IMR-90 (cell line): ENCODE measurements at regions not wholly inside any gene's neighbourhood (a gene's known extent, or its start where the extent isn't known, plus 50 kb on each side); places are given as distances from the start of the nearest gene placed in this dataset.

ENCODE experiments used
- ATAC-seq: fragments of 200-7000 bp; cut with Tn5 transposase; 2 replicates; pipeline ENCODE4 v1.9.1; 2020; ENCODE audit warnings: low read depth, mild to moderate bottlenecking, moderate library complexity
- BruUV-seq: library from RNA; stranded (reverse); fragments of 400-500 nt; replicated peaks from 2 replicates; lab custom pipeline; 2021; lab: Mats Ljungman, UMichigan
- CTCF ChIA-PET: fragments of 300-600 bp; formaldehyde crosslinking; extraction: SDS; loops from one replicate; lab custom pipeline; 2021; ENCODE audit warnings: antibody characterized with exemption; lab: Yijun Ruan, JAX
- POLR2A ChIA-PET: fragments of 300-600 bp; sonication (Branson Sonifier 250); formaldehyde crosslinking; loops from one replicate; lab custom pipeline; 2022; ENCODE audit warnings: antibody characterized with exemption; ENCODE audit not compliant: unreplicated experiment; lab: Charles Lee
- DNase-seq: peaks from one replicate; pipeline ENCODE4 v3.0.0; 2013
- H2AFZ ChIP-seq: replicated peaks from 2 replicates; pipeline ENCODE3; 2013; ENCODE audit warnings: low read length, mild to moderate bottlenecking; ENCODE audit not compliant: poor library complexity
- H2AK5ac ChIP-seq: 2 replicates; pipeline ENCODE4 v1.6.1; 2013; ENCODE audit warnings: low read depth, low read length, inconsistent platforms
- H2AK9ac ChIP-seq: replicated peaks from 2 replicates; pipeline ENCODE3; 2013; ENCODE audit warnings: mild to moderate bottlenecking, low read depth, low read length, moderate library complexity; ENCODE audit not compliant: poor library complexity
- H2BK120ac ChIP-seq: 2 replicates; pipeline ENCODE4 v1.6.1; 2013; ENCODE audit warnings: low read depth, low read length, inconsistent platforms
- H2BK15ac ChIP-seq: 3 replicates; pipeline ENCODE4 v1.6.1; 2013; ENCODE audit warnings: low read depth, low read length, inconsistent platforms
- H2BK20ac ChIP-seq: 2 replicates; pipeline ENCODE4 v1.6.1; 2013; ENCODE audit warnings: low read depth, mild to moderate bottlenecking, inconsistent platforms, low read length, moderate library complexity
- H2BK5ac ChIP-seq: 2 replicates; pipeline ENCODE4 v1.6.1; 2013; ENCODE audit warnings: mild to moderate bottlenecking, low read depth, low read length, inconsistent platforms; ENCODE audit not compliant: poor library complexity, severe bottlenecking
- H3K14ac ChIP-seq: replicated peaks from 2 replicates; pipeline ENCODE4 v1.6.1; 2013; ENCODE audit warnings: low read depth, low read length, inconsistent platforms
- H3K18ac ChIP-seq: 2 replicates; pipeline ENCODE4 v1.6.1; 2013; ENCODE audit warnings: low read depth, low read length, control low read depth
- H3K23ac ChIP-seq: 2 replicates; pipeline ENCODE4 v1.6.1; 2013; ENCODE audit warnings: low read depth, low read length, inconsistent platforms
- H3K27ac ChIP-seq: 2 replicates; pipeline ENCODE4 v1.5.1; 2013; ENCODE audit warnings: mild to moderate bottlenecking, control low read depth, low read length; ENCODE audit not compliant: insufficient read depth
- H3K27me3 ChIP-seq: 2 replicates; pipeline ENCODE4 v1.6.1; 2013; ENCODE audit warnings: low read length; ENCODE audit not compliant: control insufficient read depth, insufficient read depth
- H3K36me3 ChIP-seq: 2 replicates; pipeline ENCODE4 v1.6.1; 2013; ENCODE audit warnings: low read length, mixed read lengths; ENCODE audit not compliant: control insufficient read depth, insufficient read depth
- H3K4ac ChIP-seq: 2 replicates; pipeline ENCODE4 v1.6.1; 2013; ENCODE audit warnings: low read depth, low read length, inconsistent platforms
- H3K4me1 ChIP-seq: 2 replicates; pipeline ENCODE4 v1.6.1; 2013; ENCODE audit warnings: low read length, mixed read lengths; ENCODE audit not compliant: control insufficient read depth, insufficient read depth
- H3K4me2 ChIP-seq: 2 replicates; pipeline ENCODE4 v1.6.1; 2013; ENCODE audit warnings: low read depth, mild to moderate bottlenecking, control low read depth, low read length, moderate library complexity
- H3K4me3 ChIP-seq: 2 replicates; pipeline ENCODE4 v1.5.1; 2013; ENCODE audit warnings: low read depth, mild to moderate bottlenecking, control low read depth, low read length, moderate library complexity; ENCODE audit not compliant: insufficient read depth
- H3K56ac ChIP-seq: 2 replicates; pipeline ENCODE4 v1.6.1; 2013; ENCODE audit warnings: low read length, inconsistent platforms; ENCODE audit not compliant: insufficient read depth; ENCODE audit errors: extremely low read depth
- H3K79me1 ChIP-seq, 2 experiments: 2 replicates each; pipeline ENCODE4 v1.6.1; 2013; ENCODE audit warnings: low read length in 2 of 2, inconsistent platforms in 1 of 2, low read depth in 1 of 2
- H3K9ac ChIP-seq: 2 replicates; pipeline ENCODE4 v1.6.1; 2013; ENCODE audit warnings: low read depth, low read length, control low read depth
- H3K9me1 ChIP-seq: 2 replicates; pipeline ENCODE4 v1.6.1; 2013; ENCODE audit warnings: low read length, inconsistent platforms; ENCODE audit not compliant: insufficient read depth
- H3K9me3 ChIP-seq: 2 replicates; pipeline ENCODE4 v1.6.1; 2013; ENCODE audit warnings: low read length; ENCODE audit not compliant: control insufficient read depth, insufficient read depth
- H4K20me1 ChIP-seq: 2 replicates; pipeline ENCODE4 v1.6.1; 2013; ENCODE audit warnings: low read length, inconsistent platforms; ENCODE audit not compliant: insufficient read depth
- H4K5ac ChIP-seq: 2 replicates; pipeline ENCODE4 v1.6.1; 2013; ENCODE audit warnings: mild to moderate bottlenecking, low read depth, low read length, control low read depth
- H4K8ac ChIP-seq, 2 experiments: 2 replicates each; pipeline ENCODE4 v1.6.1; 2013; ENCODE audit warnings: low read depth in 2 of 2, low read length in 2 of 2, control low read depth in 1 of 2, inconsistent platforms in 1 of 2
- H4K91ac ChIP-seq: 2 replicates; pipeline ENCODE4 v1.6.1; 2013; ENCODE audit warnings: low read depth, low read length, inconsistent platforms; ENCODE audit not compliant: insufficient read depth
- CEBPB ChIP-seq: IDR thresholded peaks from 2 replicates; pipeline ENCODE4 v1.6.1; 2012; ENCODE audit warnings: low read depth, low read length, improper control_type of control experiment
- FOS ChIP-seq: fragments of 150-350 bp; IDR thresholded peaks from 2 replicates; pipeline ENCODE4 v1.6.1; 2016; ENCODE audit warnings: low read depth, low read length
- WGBS, 2 experiments: methylation state at CpG; one replicate each; pipeline versions ENCODE4 v1.1.5 to v1.1.7; 2013; ENCODE audit warnings: missing lambda C conversion rate in 2 of 2; ENCODE audit not compliant: insufficient read length in 1 of 2; ENCODE audit errors: extremely low coverage in 2 of 2; 5-methylcytosine and 5-hydroxymethylcytosine counted together
- dilution Hi-C: fragments of 300-500 bp; cut with HindIII; formaldehyde crosslinking; loops from one replicate; pipeline ENCODE4 v1.14.3; 2018; ENCODE audit warnings: low sequenced_read_pairs; ENCODE audit not compliant: unreplicated experiment
- in situ Hi-C: fragments of 300-500 bp; cut with MboI; formaldehyde crosslinking; loops from 3 replicates; pipeline ENCODE4 v1.14.3; 2019; ENCODE audit warnings: low sequenced_read_pairs, inconsistent platforms, mixed read lengths
- intact Hi-C: fragments of 100-400 bp; cut with micrococcal nuclease; formaldehyde crosslinking; loops from 2 replicates; pipeline ENCODE4 v1.10.0; 2022

GRCh38 chr15:95105229-95105628, 873.9 kb downstream of the MCTP2 start:
- H3K9me1 ChIP-seq, result no peaks in the 10 kb centered on the region
- H3K4me3 ChIP-seq, result no peak overlapping the region
- no peak overlapping the region for H4K5ac ChIP-seq
- H2BK120ac ChIP-seq, result no peak overlapping the region
- H3K4ac ChIP-seq, result no peak overlapping the region
- H4K91ac ChIP-seq, result no peak overlapping the region
- no peak overlapping the region for H2BK15ac ChIP-seq
- no peak overlapping the region for H2BK5ac ChIP-seq
- TF ChIP-seq FOS (no peak), CEBPB (peak; percentile 32; the same call in 1 of the 2 replicates)
- no peak overlapping the region for H3K27ac ChIP-seq
- H3K4me2 ChIP-seq, result no peak overlapping the region
- no peak overlapping the region for H3K56ac ChIP-seq
- H3K9me3 ChIP-seq, result no peaks in the 10 kb centered on the region
- WGBS, 2 experiments, result no CpG with 5 or more reads among the region's 2 CpGs
- ChIA-PET CTCF (no interaction called here), POLR2A (no interaction called here)
- no peak overlapping the region for H2BK20ac ChIP-seq
- in situ Hi-C loops, result no loop called here
- no peak overlapping the region for H3K18ac ChIP-seq
- no peaks in the 10 kb centered on the region for H3K36me3 ChIP-seq
- H3K23ac ChIP-seq, result no peak overlapping the region
- peak; percentile 24; the same call in 1 of the 2 replicates for ATAC-seq
- no peaks in the 10 kb centered on the region for H3K27me3 ChIP-seq
- no peak overlapping the region for H2AFZ ChIP-seq
- H3K4me1 ChIP-seq, result no peaks in the 10 kb centered on the region
- no peak overlapping the region for H3K9ac ChIP-seq
- peak; percentile 72 for DNase-seq
- BruUV-seq, result no TSS peak
- H2AK5ac ChIP-seq, result no peak overlapping the region
- H4K8ac ChIP-seq, result no peak overlapping the region
- no peak overlapping the region for H3K14ac ChIP-seq
- intact Hi-C loops, result no loop called here
- no peaks in the 10 kb centered on the region for H3K79me1 ChIP-seq
- no peak overlapping the region for H2AK9ac ChIP-seq
- no peaks in the 10 kb centered on the region for H4K20me1 ChIP-seq
- dilution Hi-C loops, result no loop called here
